LNCaP clone FGC (cell line): ENCODE measurements at regions not wholly inside any gene's neighbourhood (a gene's known extent, or its start where the extent isn't known, plus 50 kb on each side); places are given as distances from the start of the nearest gene placed in this dataset.

Source experiments
- DNase-seq: peaks from one replicate; pipeline ENCODE4 v3.0.0-alpha.2; 2011; ENCODE audit warnings: low read depth
- H3K4me3 ChIP-seq: 2 replicates; pipeline ENCODE4 v1.5.1; 2011; ENCODE audit warnings: mild to moderate bottlenecking, low read depth, low read length, control low read depth
- CTCF ChIP-seq: IDR thresholded peaks from 2 replicates; pipeline ENCODE4 v1.5.1; 2012; ENCODE audit warnings: mild to moderate bottlenecking; ENCODE audit not compliant: control insufficient read depth, insufficient read depth; ENCODE audit errors: extremely low read depth

DNA sequence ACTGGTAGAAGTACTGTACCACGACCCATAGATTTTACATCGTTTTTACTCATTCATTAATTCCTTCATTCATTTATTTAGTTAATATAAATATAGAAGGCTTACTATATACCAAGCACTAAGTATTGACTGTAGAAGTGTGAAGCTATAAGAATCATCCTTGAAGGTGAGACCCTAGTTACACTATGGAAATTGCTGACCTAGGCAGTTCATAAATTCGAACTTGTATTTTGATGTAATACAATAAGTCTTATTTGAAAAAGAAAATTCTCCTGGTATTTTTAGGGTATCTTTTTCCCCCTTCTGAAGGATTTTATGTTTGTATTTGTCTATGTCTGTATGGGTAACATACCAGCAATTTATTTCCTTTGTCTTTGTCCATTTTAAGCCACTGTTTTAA lies 220.1 kb upstream of the DMAC1 start:
- H3K4me3 ChIP-seq = no peak overlapping the region
- DNase-seq = no peak
- no peak for TF ChIP-seq CTCF

GRCh38 chr9:8014997-8015682 lies 215.6 kb upstream of the DMAC1 start:
- no peak for TF ChIP-seq CTCF
- no peak for DNase-seq
- no peak overlapping the region for H3K4me3 ChIP-seq

DNA sequence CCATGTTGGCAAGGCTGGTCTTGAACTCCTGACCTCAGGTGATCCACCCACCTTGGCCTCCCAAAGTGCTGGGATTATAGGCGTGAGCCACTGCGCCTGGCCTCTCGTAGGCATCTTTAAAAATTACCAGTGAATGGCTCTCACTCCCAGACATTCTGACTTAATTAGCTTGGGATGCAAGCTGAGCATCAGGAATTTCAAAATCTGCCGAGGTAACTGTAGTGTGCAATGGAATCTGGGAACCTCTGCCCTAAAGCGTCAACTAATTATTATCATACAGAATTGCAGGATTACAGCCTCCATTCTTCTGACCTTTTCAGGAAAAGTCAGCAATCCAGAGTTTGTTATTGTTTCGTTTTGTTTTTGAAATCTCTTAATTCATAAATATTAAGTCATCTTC lies 213.4 kb upstream of the DMAC1 start:
- TF ChIP-seq CTCF = no peak
- no peak overlapping the region for H3K4me3 ChIP-seq
- DNase-seq = no peak

- DNase-seq = no peak
- no peak overlapping the region for H3K4me3 ChIP-seq
- no peak for TF ChIP-seq CTCF
These were observed 212.4 kb upstream of the DMAC1 start for GRCh38 chr9:8011974-8012373.

GRCh38 chr9:7996558-7996957 lies 197.0 kb upstream of the DMAC1 start:
- DNase-seq = no peak
- H3K4me3 ChIP-seq = no peak overlapping the region
- no peak for TF ChIP-seq CTCF

DNA sequence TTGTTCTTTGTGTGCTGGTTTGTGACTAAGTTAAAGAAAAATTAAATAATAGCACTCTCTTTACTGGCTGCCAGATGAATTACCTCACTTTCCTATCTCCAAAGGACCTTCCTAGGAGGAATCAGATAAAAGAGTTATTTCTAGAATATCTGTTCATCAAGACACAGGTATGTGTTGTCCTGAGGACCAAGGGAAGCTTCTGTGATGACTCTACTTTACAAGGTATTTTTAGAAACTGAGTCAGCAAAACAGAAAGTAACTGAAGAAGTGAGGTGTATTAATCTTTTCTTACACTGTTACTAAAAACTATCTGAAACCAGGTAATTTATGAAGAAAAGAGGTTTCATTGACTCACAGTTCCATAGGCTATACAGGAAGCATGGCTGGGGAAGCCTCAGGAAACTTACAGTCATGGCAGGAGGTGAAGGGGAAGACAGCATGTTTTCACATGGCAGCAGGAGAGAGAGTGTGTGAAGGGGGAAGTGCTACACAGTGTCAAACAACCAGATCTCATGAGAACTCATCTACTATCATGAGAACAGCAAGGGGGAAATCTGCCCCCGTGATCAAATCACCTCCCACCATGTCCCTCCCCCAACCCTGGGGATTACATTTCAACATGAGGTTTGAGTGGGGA lies 189.2 kb upstream of the DMAC1 start:
- no peak for DNase-seq
- TF ChIP-seq CTCF = no peak
- no peak overlapping the region for H3K4me3 ChIP-seq

GRCh38 chr9:7984692-7985091 lies 185.1 kb upstream of the DMAC1 start:
- H3K4me3 ChIP-seq = no peak overlapping the region
- no peak for DNase-seq
- TF ChIP-seq CTCF = no peak
